HG03442 (cell line): ENCODE measurements at regions not wholly inside any gene's neighbourhood (a gene's known extent, or its start where the extent isn't known, plus 50 kb on each side); places are given as distances from the start of the nearest gene placed in this dataset.

Experiments
- ATAC-seq: cut with Tn5 transposase; IDR thresholded peaks from one replicate; pipeline ENCODE4 v1.9.1; 2021; ENCODE audit warnings: mild to moderate bottlenecking, moderate library complexity; ENCODE audit not compliant: unreplicated experiment

DNA sequence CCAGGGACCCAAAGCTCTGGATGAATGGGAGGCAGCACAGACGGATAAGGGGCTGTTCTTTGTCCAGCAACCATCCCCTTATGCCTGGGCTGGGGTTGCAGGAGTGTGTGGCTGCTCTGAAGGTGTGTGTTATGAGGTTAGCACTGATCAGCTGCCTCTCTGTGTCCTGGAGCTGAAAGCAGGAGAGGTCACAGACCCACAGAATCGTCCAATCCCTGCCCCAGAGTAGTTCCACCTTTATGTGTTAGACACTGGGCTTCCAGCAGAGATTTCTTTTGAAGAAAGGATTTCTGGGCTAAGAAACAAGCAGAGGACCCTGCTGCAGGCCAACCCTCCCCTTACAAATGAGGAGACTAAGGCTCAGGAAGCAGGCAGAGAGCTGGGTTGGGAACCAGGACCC, 62.4 kb downstream of the ARL6IP4 start:
- no peak for ATAC-seq

DNA sequence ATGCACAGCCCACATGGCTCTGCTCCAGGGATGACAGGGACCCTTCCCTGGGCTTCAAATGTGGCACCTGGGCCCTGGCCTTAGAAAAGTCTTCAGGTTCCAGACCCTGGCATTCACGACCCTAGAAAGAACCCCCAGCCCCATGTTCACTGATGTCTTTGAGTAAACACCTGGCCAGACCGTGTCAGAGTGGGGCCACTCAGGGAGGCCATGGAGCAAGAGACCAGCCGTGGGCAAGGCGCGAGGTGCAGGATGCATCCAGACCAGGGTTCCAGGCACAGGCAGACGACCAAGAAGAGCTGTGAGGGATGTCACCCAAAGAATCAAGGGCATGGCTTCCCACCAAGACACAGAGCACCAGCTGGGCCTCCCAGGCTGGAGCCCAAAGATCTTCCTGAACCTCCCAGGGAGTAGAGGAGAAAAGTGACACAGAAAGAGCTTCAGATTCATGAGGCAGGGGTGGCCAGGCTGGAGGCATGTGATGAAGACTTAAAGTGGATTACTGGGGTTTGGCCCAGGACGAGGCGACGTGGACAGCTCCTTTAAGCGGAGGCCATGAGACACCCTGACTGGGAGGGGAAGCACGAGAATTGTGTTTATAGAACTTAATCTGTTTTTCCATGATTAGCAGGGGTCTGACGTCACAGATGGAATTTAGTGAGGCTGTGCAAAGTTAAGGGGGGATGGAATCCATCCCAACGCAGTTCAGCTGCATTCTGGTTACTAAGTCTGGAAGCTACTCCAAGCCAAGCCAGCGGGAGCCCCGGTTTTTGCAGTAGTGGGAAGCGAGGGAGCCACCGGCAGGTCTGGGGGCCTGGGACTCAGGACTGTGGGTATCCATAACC, 61.6 kb downstream of the ARL6IP4 start:
- ATAC-seq = no peak

DNA sequence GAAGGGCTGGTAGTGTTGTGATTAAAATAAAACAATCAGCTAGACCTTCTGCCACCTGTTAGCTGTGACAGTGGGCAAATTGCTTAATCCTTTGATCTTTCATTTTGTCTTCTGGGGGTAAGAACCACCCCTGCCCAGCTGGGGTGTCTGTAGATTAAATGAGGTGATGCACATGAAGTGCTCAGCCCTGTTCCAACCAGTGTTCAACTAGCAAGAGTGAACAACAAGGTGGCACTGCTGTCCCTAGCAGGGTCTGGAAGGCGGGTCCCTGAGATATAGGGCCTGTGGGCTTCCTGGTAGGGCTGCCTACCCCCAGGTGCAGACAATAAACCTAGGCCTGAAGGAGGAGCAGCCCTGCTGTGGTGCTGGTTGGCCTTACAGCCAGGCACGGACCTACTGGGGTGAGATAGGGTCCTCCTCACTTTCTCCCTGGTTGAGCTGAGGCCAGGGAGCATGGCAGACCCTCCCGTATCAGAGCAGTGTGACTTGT, 60.6 kb downstream of the ARL6IP4 start:
- ATAC-seq = no peak

DNA sequence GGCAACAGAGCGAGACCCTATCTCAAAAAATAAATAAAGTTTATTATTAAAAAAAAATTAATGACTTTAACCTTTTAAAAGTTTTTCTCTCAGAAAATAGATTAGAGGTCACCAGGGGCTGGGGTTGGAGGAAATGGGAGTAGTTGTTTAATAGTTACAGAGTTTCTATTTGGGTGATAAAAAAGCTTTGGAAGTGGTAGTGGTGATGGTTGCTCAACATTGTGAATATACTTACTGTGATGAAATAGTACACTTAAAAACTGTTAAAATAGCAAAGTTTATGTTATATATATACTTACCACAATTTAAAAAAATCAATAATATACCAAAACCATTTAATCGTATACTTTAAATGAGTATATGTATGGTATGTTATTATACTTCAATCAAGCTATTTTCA, 59.6 kb downstream of the ARL6IP4 start:
- no peak for ATAC-seq

DNA sequence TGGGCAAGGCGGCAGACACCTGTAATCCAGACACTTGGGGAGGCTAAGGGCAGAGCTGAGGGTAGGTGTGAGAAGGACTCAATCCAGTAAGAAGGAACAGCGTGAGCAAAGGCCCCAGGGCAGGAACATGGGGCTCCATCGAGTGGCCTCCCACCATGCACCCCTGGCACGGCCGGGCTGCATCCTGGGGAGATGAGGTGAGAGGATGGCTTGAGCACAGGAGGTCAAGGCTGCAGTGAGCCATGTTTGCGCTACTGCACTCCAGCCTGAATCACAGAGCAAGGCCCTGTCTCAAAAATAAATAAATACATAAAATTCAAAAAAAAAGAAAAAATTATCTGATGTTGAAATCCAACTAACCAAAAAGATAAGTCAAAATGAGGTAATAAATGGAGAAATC, 58.5 kb downstream of the ARL6IP4 start:
- no peak for ATAC-seq

DNA sequence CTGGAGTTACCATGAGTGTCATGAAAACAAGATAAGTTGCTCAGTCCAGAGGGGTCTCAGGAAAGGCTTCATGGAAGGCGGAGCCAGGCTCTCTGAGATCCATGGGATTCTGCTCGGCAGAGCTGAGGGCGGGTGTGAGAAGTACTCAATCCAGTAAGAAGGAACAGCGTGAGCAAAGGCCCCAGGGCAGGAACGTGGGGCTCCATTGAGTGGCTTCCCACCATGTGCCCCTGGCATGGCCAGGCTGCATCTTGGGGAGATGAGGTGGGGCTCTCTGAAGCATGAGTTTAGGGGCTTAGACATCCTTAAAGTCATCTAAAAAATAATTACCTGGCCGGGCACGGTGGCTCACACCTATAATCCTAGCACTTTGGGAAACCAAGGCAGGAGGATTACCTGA, 58.0 kb downstream of the ARL6IP4 start:
- ATAC-seq = no peak

DNA sequence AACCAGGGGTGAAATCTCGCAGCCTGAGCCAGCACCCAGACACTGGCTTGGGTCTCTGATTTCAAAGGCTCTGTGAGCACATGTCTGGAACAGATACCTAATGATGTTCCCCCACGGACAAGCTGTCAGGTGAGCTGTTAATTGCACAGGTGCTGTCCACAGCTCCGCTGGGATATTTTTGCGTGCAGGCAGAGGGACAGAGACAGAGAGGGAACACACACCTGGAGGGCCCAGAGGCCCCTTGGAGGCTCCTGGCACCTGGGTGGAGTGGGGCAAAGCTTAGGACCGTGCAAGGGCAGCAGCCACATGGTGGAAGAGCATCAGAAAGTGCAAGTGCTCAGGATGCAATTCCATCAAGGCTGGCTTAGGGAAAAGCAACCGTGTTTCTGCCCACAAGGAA, 57.3 kb downstream of the ARL6IP4 start:
- no peak for ATAC-seq

DNA sequence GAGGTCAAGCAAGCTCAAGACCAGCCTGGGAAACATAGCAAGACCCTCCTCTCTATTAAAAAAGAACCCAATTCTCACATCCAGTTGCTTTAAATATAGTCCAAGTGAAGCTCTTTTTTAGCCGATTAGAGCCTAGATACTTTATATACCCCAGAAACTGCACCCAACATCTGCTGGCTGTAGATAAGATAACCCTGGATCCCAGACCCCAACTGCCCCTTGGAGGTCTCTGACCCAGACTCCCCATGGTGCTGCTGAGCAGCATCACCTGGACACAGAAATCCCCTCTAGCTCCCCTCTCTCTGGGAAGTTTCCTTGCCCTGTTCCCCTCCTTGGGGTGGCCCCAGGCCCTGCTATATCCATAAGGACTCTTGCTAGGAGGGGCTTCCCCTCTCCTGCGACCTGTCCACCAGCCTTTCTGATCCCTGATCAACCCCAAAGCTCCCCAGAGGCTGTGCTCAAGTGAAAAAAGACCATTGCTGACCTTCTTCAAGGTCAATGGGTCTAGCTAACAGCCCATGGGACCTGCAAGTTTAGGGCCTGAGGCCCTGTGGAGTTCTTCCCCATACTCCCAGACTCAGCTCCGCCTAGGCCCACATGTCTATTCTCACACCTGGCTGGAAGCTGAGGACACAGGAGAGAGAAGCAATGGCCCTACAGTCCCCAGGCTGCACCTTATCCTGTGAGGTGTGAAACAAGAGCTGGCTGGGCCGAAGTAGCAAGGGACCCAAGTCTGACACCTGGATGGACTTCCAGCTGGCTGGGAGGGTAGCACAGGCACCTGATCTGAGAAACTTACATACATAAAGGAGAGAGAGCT, 56.2 kb downstream of the ARL6IP4 start:
- no peak for ATAC-seq

DNA sequence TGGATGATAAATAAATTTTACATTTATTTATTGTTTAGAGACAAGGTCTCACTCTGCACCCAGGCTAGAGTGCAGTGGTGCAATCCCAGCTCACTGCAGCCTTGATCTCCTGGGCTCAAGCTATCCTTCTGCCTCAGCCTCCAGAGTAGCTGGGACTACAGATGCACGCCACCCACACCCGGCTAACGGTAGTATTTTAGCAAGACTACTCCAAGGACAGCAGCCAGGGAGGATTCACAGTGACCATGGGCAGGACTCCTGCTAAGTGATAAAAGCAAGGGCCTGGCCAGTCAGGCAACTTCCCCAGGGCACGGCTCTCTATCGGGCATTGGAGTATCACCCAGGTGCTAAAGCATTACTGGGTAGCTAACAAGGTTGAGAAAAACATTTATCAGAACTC, 55.4 kb downstream of the ARL6IP4 start:
- ATAC-seq = no peak

DNA sequence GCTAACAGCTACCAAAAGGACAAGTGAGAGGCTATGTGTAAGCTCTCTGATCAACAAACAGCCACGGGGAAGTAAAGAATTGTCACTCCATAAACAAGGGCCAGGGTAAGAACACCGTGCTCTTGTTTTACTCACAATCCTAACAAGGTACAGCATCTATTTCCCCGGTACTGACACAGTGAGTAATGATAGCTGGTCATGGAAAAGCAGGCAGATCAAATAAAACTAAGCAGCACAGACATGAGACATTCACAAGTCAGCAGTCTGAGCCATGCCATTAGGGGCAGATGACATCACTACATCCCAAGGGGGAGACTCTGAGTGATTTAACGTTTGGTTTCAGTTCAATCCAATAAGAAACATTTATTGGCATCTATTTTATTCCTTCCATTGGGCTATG, 54.4 kb downstream of the ARL6IP4 start:
- ATAC-seq = no peak

DNA sequence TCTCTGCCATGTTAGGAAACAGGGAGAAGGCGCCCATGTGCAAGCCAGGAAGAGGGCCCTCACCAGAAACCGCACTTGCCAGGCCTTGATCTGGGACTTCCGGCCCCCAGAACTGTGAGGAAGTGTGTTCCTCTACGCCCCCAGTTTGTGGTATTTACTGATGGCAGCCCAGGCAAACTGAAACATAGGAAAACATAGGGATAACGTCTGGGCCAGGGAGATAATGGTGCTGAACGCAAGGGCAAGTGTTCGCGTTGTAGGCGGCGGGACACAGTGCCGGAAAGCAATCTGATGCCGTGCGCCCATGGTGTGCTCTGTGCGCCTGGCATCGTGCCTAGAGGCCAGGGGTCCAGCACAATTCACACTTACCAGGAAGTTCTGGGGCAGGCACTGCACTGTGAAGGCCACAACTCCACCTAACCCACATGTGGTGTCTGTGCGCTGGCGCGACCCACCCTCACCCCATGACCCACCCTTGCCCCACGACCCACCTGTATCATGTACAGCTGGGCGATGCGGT, 53.6 kb downstream of the ARL6IP4 start:
- ATAC-seq = no peak

DNA sequence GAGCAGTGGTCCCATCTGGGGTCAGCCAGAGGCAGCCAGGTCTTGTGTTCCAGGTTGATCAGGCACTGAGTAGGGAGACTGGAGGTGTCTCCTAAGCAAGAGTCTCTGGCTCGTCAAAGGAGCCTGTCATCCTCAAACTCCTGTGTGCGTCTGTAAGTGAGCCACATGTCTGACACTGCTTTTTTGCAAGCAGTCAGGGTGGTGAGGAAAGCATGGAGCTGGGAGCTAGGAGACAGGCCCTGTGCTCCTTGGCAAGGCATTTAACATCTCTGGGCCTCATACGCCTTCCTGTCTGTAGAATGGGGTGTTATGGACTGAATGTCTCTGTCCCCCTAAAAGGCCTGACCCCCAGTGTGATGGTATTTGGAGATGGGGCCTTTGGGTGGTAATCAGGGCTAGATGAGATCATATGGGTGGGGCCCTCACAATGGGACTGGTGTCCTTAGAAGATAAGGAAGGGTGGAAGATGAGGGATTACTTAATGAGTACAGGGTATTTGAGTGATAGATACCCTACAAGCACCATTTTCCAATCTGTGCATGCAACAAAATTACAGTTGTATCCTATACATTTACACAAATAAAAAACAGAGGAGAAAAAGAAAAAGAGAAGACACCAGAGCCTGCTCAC, 53.0 kb downstream of the ARL6IP4 start:
- no peak for ATAC-seq

DNA sequence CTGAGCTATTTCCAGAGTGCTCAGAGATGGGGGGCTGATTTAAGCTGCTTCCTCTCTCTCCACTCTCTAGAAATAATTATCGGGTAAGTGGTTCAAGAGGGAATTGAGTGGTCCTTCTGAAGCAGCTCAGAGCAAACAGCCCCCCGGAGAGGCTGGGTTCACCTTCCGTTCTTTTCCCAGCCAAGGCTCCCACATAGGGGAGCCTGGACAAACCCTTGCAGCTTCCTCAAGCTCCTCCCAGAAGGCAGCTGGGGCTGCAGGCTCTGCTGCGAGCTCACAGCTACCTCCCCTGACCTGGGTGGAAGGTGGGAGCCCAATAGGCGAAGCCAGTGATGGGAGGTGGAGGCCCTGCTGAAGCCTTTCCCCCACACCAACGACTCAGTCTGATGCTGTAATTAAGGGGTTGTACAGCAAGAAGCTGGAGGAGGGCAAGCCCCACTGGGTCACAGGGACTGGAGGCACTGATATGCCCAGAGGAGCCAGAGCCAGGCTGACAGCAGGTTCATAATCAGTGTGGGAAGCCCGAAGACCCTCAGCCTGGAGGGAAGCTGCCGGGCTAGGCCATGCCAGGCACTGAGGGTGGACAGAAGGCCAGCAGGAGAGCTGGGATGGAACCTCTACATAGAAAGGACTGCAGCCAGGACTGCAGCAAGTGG, 52.4 kb downstream of the ARL6IP4 start:
- no peak for ATAC-seq
